Cardiac septum (tissue), 1 donor: ENCODE measurements at regions not wholly inside any gene's neighbourhood (a gene's known extent, or its start where the extent isn't known, plus 50 kb on each side); places are given as distances from the start of the nearest gene placed in this dataset.

Source experiments
- DNase-seq: peaks from one replicate; pipeline ENCODE4 v3.0.0-alpha.2; 2020; ENCODE audit warnings: low spot score
- intact Hi-C: fragments of 100-400 bp; cut with DNase I; formaldehyde crosslinking; loops from one replicate; pipeline ENCODE4 v1.14.0; 2022
- donor health status: DM: no; HTN: no; CAD: no.

DNA sequence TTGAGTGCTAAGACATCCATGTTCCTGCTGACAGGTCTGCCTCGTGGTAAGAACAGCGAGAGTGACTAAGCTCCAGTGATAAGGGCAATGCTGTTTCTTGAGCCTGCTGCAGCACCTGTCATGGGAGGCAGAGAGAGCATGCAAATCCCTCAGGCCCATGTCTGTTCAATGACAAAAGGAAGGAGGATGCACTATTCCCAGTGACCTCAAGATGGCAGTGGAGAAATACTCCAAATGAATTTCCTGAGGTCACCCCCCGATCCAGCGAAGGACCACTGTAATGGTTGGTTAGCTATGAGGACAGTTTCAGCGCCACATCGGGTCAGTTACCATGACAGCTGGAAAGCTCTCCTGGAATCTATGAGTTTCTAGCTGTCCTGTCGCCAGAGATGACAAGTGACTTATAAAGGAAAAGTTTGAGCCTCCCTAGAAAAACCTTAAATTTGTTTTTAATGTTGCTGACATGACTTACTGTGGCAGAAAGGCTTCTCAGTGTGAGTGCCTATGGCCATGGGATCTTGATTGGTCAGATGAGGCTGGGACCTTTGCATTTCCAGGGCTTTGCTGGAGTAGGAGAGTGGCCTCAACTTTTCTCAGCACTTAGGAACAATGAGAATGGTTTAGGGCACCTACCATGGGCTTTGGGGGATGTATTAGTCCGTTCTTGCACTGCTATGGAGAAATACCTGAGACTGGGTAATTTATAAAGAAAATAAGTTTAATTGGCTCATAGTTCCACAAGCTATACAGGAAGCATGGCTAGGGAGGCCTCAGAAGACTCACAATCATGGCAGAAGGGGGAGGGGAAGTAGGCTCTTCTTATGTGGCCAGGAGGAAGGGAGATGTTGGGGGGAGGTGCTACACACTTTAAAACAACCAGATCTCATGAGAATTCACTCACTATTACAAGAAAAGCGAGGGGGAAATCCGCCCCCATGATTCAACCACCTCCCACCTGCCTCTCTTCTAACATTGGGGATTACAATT lies 88.0 kb upstream of the TMEM260 start:
- no peak for DNase-seq
- intact Hi-C loops: loop anchor here (5.0 to 10.0 kb wide), 3 partner anchors 83 to 826 kb away; partner anchors contain the start of gene TMEM260

DNA sequence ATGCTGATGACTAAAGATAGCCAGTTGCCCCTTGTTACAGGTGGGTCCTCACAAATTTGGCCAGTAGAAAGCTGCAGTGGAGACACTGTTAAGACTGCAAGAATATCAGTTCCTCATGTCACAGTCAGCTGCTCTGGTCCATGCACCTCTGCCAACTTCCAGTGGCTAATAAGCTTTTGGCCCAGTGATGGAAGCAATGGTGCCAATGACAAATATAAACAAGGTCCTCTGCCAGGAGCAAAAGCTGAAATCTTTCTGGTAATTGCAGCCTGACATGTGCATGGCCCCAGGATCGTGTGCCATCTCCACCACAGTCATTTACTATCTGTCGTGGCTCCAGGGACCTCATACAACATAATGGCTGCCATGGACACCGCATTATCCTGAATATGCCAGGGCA lies 85.4 kb upstream of the TMEM260 start:
- intact Hi-C loops: loop anchor here (5.0 to 10.0 kb wide), 3 partner anchors 81 to 823 kb away; partner anchors contain the start of gene TMEM260
- no peak for DNase-seq

DNA sequence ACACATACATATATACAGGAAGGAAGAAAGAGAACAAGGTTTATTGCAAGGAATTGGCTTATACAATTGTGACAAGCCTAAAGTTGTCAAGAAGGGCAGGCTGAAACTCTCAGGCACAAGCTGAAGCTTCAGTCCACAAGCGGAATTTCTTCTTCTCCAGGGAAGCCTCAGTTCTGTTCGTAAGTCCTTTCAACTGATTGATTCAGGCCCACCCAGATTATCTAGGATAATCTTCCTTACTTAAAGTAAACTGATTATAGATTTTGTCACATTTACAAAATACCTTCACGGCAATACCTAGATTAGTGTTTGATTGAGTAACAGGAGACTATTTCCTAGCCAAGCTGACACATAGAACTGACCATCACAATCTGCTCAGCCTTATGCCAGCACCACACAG lies 81.5 kb upstream of the TMEM260 start:
- intact Hi-C loops: loop anchor here (10.0 kb wide), 1 partner anchor 77 kb away; the partner anchor contains the start of gene TMEM260
- no peak for DNase-seq

DNA sequence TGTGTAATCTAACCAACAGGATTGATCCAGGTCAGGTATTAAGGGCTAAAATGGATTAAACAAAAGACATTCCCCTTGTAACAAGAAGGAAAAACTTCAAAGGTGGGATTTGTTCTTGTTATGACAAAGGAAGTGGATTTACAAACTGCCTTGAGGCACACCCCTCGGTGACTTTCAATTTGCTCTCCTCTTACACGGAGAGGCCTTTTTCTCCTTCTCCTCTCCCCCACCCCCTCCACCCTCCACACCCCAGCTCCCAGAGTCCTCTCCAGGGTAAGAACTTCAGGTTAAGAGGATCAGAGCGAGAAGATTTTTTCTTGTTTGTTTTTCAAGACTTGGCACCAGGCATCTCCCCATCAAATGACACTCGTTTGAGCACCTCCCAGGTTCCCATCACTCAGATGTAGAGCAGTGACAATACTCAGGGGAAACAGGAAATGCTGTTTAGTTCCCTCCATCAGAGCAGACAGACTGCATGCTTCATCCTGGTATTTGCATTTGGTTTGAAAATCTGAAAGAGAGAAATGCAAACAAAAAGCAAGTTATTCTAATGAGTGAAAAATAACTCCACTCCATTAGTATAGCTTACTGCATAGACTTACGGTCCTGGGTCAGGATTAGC lies 77.6 kb upstream of the TMEM260 start:
- no peak for DNase-seq
- intact Hi-C loops: no loop called here

DNA sequence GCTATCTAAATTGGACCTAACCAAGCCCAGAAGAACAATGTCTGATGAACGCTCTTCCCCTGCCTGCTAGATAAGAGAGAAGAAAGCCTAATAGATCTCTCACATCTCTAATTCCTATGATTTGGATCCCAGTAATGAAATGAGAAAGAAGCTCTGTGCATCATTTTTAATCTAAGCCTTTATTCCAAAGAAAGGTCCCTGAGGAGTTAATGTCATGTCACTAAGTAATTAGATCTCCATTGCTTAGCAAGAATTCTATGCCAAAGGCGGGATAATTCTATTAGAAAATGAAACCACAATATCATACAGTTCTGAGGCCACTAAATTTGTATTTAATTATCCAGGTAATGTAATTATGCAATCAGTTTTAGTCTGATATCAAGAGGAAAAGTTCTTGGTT lies 74.2 kb upstream of the TMEM260 start:
- intact Hi-C loops: no loop called here
- DNase-seq: no peak

DNA sequence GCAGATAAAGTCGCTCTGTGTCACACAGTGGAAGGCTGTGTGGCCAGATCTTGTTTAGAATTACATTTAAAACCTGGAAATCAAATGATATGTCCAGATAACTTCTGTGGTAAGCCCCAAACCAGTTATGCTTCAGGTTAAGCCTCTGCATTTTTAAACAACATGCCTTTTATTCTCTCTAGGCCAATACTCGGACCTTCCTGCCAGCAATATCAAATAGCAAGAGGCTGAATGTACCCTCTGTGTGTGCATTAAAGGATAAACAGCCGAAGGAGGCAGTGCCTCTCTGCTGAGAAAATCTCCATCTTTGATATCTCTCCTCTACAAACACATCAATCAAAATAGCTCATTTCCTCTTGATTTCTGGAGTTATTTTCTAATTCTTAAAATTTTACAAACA lies 67.1 kb upstream of the TMEM260 start:
- intact Hi-C loops: no loop called here
- DNase-seq: no peak

- intact Hi-C loops: no loop called here
- no peak for DNase-seq
Observed at GRCh38 chr14:56514663-56515371, 64.8 kb upstream of the TMEM260 start.

DNA sequence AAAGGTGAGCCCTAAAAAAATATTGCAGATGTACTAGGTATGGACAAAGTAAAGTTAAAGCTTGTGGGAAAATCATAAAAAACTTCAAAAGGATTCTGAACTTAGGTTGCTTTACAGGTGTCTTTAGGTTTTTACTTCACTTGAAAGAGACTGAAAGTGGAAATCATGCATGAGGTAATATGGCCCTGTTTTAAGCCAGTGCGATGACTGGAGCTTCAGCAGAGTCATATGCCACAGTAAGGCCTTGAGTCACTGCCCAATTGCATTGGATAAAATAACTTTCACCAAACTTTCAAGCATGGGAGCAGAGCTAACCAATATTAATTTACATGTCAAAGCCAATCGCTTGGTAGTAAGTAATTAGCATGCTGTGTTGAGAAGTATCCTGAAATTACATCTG lies 63.9 kb upstream of the TMEM260 start:
- intact Hi-C loops: no loop called here

DNA sequence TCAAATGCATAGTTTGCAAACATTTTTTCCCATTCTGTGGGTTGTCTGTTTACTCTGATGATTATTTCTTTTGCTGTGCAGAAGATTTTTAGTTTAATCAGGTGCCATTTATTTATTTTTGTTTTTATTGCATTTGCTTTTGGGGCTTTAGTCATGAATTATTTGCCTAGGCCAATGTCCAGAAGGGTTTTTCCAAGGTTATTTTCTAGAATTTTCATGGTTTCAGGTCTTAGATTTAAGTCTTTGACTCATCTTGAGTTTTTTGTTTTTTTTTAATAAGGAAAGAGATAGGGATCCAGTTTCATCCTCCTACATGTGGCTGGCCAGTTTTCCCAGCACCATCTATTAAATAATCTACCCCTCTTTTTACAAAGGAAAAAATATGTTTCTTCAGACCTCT lies 57.2 kb upstream of the TMEM260 start:
- no peak for DNase-seq
- intact Hi-C loops: no loop called here

More for the DNA sequence above, 63.9 kb upstream of the TMEM260 start:
- DNase-seq: no peak

DNA sequence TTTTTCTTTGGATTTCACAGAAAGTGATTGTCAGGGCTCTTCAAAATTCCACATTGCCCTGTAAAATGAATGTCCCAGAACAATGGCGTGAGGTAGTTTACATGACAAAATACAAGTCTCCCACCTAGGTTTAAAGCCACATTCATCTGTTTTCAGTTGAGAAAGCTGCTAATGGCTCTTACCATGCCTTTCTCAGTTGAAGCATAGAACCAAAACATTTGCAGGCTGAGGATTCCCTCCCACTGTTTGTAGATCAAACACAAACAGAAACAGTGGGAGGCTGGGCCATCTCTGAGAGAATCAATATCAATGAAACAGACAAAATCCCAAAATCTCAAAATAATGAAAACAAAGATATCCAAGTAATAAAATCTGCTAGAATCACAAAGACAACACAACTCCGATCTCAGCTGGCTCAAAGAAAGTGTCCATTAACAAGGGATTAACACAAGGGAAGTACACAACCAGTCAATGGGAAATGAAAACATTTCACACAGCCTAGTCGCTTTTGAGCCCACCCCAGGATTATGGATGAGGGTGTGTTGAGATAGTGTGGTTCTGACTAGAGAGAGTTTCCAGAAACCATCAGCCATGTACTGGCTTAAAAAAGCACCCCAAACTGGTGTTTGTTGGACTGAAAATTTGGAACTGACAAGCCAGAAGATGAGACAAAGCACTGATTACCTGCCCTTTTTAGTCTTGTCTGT lies 54.5 kb upstream of the TMEM260 start:
- no peak for DNase-seq
- intact Hi-C loops: no loop called here

- intact Hi-C loops: no loop called here
- DNase-seq: no peak
Observed at GRCh38 chr14:56528927-56529326, 50.7 kb upstream of the TMEM260 start.
